PFSK-1 (cell line): ENCODE measurements at regions not wholly inside any gene's neighbourhood (a gene's known extent, or its start where the extent isn't known, plus 50 kb on each side); places are given as distances from the start of the nearest gene placed in this dataset.

Experiments used
- POLR2AphosphoS5 ChIP-seq: IDR thresholded peaks from 2 replicates; pipeline ENCODE4 v1.6.1; 2012; ENCODE audit warnings: low read depth, mild to moderate bottlenecking, control low read depth, low read length, moderate library complexity
- SIN3A ChIP-seq: IDR thresholded peaks from 2 replicates; pipeline ENCODE4 v1.6.1; 2012; ENCODE audit warnings: mild to moderate bottlenecking, low read length, moderate library complexity, borderline replicate concordance; ENCODE audit not compliant: insufficient read depth
- TF ChIP-seq, protein P1 (sequence below), 2 experiments: IDR thresholded peaks; 2 replicates each; pipeline versions ENCODE4 v1.6.1 to v1.8.0; 2011 to 2012; ENCODE audit warnings: low read depth in 2 of 2, low read length in 2 of 2, control low read depth in 1 of 2, inconsistent platforms in 1 of 2, mild to moderate bottlenecking in 1 of 2, moderate library complexity in 1 of 2; ENCODE audit not compliant: insufficient read depth in 1 of 2

DNA sequence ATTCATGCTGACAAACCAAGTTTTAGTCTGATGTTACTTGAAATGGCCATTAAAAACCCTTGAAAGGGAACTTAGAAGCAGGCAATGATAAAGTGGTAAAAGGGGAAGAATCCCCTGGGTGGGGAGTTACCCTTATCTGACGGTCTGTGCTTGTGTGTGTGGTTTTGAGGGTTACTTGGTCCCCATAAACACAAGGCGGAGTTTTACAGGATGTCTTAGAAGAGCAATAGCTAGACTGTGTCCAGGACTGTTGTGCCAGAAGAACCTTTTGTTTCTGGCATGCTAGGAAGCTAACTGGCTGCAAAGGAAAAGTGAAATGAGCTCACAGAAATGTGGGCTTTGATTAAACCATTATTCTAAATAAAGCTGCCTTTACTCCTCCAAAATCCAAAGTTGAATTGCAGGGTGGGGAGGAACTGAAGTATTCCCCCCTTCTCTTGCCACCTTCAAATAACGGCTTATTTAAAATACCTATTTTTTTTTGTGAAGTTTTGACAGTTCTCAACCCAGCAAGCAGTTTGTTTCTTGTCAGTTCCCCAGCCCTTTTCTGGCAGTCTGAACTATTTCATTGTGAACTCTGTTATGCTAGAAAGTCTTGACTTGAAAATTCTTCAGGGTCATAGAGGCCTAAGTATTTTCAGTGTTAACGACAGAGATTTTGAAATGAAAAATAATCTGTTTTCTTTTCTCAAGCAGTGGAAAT lies 443.5 kb downstream of the OTOL1 start:
- TF ChIP-seq POLR2AphosphoS5, result no peak
- TF ChIP-seq, protein P1, sequence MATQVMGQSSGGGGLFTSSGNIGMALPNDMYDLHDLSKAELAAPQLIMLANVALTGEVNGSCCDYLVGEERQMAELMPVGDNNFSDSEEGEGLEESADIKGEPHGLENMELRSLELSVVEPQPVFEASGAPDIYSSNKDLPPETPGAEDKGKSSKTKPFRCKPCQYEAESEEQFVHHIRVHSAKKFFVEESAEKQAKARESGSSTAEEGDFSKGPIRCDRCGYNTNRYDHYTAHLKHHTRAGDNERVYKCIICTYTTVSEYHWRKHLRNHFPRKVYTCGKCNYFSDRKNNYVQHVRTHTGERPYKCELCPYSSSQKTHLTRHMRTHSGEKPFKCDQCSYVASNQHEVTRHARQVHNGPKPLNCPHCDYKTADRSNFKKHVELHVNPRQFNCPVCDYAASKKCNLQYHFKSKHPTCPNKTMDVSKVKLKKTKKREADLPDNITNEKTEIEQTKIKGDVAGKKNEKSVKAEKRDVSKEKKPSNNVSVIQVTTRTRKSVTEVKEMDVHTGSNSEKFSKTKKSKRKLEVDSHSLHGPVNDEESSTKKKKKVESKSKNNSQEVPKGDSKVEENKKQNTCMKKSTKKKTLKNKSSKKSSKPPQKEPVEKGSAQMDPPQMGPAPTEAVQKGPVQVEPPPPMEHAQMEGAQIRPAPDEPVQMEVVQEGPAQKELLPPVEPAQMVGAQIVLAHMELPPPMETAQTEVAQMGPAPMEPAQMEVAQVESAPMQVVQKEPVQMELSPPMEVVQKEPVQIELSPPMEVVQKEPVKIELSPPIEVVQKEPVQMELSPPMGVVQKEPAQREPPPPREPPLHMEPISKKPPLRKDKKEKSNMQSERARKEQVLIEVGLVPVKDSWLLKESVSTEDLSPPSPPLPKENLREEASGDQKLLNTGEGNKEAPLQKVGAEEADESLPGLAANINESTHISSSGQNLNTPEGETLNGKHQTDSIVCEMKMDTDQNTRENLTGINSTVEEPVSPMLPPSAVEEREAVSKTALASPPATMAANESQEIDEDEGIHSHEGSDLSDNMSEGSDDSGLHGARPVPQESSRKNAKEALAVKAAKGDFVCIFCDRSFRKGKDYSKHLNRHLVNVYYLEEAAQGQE (IDR thresholded peaks at IDR 0.05; ENCODE audit: insufficient read depth in 1 of 2, low read depth in 2 of 2, low read length in 2 of 2), result no peak
- no peak for TF ChIP-seq SIN3A
